ENCODE measurements at regions not wholly inside any gene's neighbourhood (a gene's known extent, or its start where the extent isn't known, plus 50 kb on each side); places are given as distances from the start of the nearest gene placed in this dataset.

- H3K4me1 ChIP-seq (ENCODE audit: insufficient read depth, low read length): no peaks in the 10 kb centered on the region
- no peaks in the 10 kb centered on the region for H3K9me3 ChIP-seq (ENCODE audit: low read depth, low read length)
- H3K27ac ChIP-seq (ENCODE audit: low read depth, low read length): no peak overlapping the region
- H2AFZ ChIP-seq (ENCODE audit: low read length): no peak overlapping the region
- no peaks in the 10 kb centered on the region for H3K79me2 ChIP-seq (ENCODE audit: insufficient read depth, low read length)
- H3K36me3 ChIP-seq (ENCODE audit: insufficient read depth, low read length): no peaks in the 10 kb centered on the region
- H3K27me3 ChIP-seq (ENCODE audit: insufficient read depth, low read length): no peaks in the 10 kb centered on the region
- TF ChIP-seq CTCF (IDR thresholded peaks at IDR 0.05; ENCODE audit: extremely low read depth, low read depth, low read length): no peak
- peak; percentile 42 for DNase-seq (ENCODE audit: insufficient read length, low spot score, missing footprints)
- no peak overlapping the region for H3K4me2 ChIP-seq (ENCODE audit: insufficient read depth, low read length)
- no peak overlapping the region for H3K4me3 ChIP-seq (ENCODE audit: insufficient read depth, low read length)
- no peaks in the 10 kb centered on the region for H4K20me1 ChIP-seq (ENCODE audit: insufficient read depth, low read length)
These were observed 71.5 kb upstream of the IGLL5 start for GRCh38 chr22:22816171-22816514.

GRCh38 chr22:22816766-22817410 lies 70.7 kb upstream of the IGLL5 start:
- no peak overlapping the region for H2AFZ ChIP-seq (ENCODE audit: low read length)
- no peaks in the 10 kb centered on the region for H4K20me1 ChIP-seq (ENCODE audit: insufficient read depth, low read length)
- no peak for DNase-seq (ENCODE audit: insufficient read length, low spot score, missing footprints)
- H3K4me3 ChIP-seq (ENCODE audit: insufficient read depth, low read length): no peak overlapping the region
- H3K9me3 ChIP-seq (ENCODE audit: low read depth, low read length): no peaks in the 10 kb centered on the region
- H3K36me3 ChIP-seq (ENCODE audit: insufficient read depth, low read length): no peaks in the 10 kb centered on the region
- TF ChIP-seq CTCF (IDR thresholded peaks at IDR 0.05; ENCODE audit: extremely low read depth, low read depth, low read length): no peak
- H3K27me3 ChIP-seq (ENCODE audit: insufficient read depth, low read length): no peaks in the 10 kb centered on the region
- no peaks in the 10 kb centered on the region for H3K4me1 ChIP-seq (ENCODE audit: insufficient read depth, low read length)
- no peak overlapping the region for H3K27ac ChIP-seq (ENCODE audit: low read depth, low read length)
- no peaks in the 10 kb centered on the region for H3K79me2 ChIP-seq (ENCODE audit: insufficient read depth, low read length)
- H3K4me2 ChIP-seq (ENCODE audit: insufficient read depth, low read length): no peak overlapping the region

GRCh38 chr22:22817468-22818201 lies 70.0 kb upstream of the IGLL5 start:
- H3K9me3 ChIP-seq (ENCODE audit: low read depth, low read length): no peaks in the 10 kb centered on the region
- no peaks in the 10 kb centered on the region for H3K27me3 ChIP-seq (ENCODE audit: insufficient read depth, low read length)
- no peaks in the 10 kb centered on the region for H3K36me3 ChIP-seq (ENCODE audit: insufficient read depth, low read length)
- TF ChIP-seq CTCF (IDR thresholded peaks at IDR 0.05; ENCODE audit: extremely low read depth, low read depth, low read length): no peak
- no peaks in the 10 kb centered on the region for H3K79me2 ChIP-seq (ENCODE audit: insufficient read depth, low read length)
- no peak overlapping the region for H3K4me2 ChIP-seq (ENCODE audit: insufficient read depth, low read length)
- H4K20me1 ChIP-seq (ENCODE audit: insufficient read depth, low read length): no peaks in the 10 kb centered on the region
- H3K4me3 ChIP-seq (ENCODE audit: insufficient read depth, low read length): no peak overlapping the region
- no peaks in the 10 kb centered on the region for H3K4me1 ChIP-seq (ENCODE audit: insufficient read depth, low read length)
- H2AFZ ChIP-seq (ENCODE audit: low read length): no peak overlapping the region
- DNase-seq (ENCODE audit: insufficient read length, low spot score, missing footprints): peak; percentile 58
- no peak overlapping the region for H3K27ac ChIP-seq (ENCODE audit: low read depth, low read length)

GRCh38 chr22:22818202-22818538 lies 69.4 kb upstream of the IGLL5 start:
- no peak overlapping the region for H2AFZ ChIP-seq (ENCODE audit: low read length)
- no peak for TF ChIP-seq CTCF (IDR thresholded peaks at IDR 0.05; ENCODE audit: extremely low read depth, low read depth, low read length)

More at GRCh38 chr22:22818202-22818538, 69.4 kb upstream of the IGLL5 start:
- Histone ChIP-seq H3K4me3 (ENCODE audit: insufficient read depth, low read length) (no peak overlapping the region), H3K4me1 (ENCODE audit: insufficient read depth, low read length) (no peaks in the 10 kb centered on the region), H3K36me3 (ENCODE audit: insufficient read depth, low read length) (no peaks in the 10 kb centered on the region), H3K27me3 (ENCODE audit: insufficient read depth, low read length) (no peaks in the 10 kb centered on the region), H3K9me3 (ENCODE audit: low read depth, low read length) (no peaks in the 10 kb centered on the region), H3K79me2 (ENCODE audit: insufficient read depth, low read length) (no peaks in the 10 kb centered on the region), H3K27ac (ENCODE audit: low read depth, low read length) (no peak overlapping the region), H4K20me1 (ENCODE audit: insufficient read depth, low read length) (no peaks in the 10 kb centered on the region), H3K4me2 (ENCODE audit: insufficient read depth, low read length) (no peak overlapping the region)
- no peak for DNase-seq (ENCODE audit: insufficient read length, low spot score, missing footprints)
